Brain pericyte (primary cell): ENCODE measurements at regions not wholly inside any gene's neighbourhood (a gene's known extent, or its start where the extent isn't known, plus 50 kb on each side); places are given as distances from the start of the nearest gene placed in this dataset.

ENCODE experiments used
- DNase-seq: peaks from one replicate; pipeline ENCODE4 v3.0.0-alpha.2; 2012; ENCODE audit warnings: low read depth, low spot score

DNA sequence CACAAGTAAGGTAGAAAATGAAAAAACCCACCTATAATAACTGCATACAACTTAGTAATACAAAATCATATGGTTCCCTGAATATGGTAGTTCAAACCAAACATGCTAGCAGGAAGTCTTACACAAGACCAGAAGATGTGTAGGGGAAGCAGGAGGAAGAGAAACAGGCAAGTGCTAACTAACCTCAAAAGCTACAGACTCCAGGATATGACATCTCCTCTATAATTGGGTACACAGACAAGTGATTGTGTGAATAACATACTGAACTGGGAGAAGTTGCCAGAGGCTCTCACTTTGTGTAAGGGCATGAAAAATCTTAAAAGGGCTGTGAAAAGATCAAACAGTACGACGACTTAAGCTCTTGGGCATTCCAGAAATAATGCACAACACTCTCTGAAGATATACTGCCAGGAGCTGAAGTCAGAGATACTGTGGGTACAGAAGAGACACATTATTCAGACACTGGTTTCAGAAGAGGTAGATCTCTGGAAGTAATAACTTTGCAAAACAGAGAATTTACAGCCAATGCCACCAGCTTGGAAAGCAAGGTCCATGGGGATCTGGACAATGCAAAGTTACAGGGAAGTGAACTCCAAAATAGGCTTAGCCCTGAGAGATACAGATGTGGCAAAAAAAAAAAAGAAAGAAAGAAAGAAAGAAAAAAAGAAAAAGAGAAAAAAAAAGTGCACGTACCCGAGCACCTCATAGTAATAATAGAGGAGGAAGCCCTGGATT, 767.2 kb downstream of the TNS3 start:
- DNase-seq, result no peak

- no peak for DNase-seq
These were observed 769.7 kb downstream of the TNS3 start for GRCh38 chr7:46812101-46812675.

DNA sequence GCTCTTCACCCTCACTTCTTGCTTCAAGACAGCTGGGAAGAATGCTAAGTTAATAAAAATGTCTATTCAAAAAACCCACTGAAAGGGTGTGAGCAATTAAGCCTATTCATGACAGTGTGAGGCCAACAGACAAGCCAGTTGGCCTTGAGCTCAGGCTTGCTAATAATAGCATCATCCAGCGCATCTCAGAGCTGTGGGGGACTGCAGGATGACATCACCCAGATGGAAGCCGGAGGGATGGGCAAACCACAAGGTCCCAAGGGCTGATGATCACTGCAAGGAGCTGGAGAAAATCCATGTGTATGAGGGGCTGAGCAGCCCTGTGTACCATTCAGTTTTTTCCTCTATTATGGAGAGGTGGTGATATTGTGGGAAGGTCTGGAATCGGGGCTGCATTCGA, 770.4 kb downstream of the TNS3 start:
- DNase-seq, result peak; percentile 72

- DNase-seq, result no peak
These were observed 770.9 kb downstream of the TNS3 start for GRCh38 chr7:46810986-46811385.

DNA sequence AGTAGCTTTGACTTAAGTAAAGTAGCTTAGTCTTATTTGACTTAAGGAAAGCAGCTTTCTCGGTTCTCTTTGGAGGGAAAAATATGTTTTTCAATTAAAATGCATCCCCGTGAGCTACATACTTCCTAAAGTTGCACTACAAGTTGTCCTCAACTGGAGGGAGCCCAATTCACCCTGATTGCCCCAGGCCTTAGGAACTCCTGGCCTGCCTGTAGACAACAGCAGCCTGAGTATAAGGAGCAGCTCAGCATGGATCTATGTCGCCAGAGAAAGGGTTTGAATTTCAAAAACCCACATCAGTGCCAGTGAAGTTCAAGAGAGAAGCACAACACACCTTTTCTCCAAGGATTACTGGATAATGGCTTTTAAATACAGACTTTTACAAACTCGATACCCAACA, 772.0 kb downstream of the TNS3 start:
- no peak for DNase-seq

DNA sequence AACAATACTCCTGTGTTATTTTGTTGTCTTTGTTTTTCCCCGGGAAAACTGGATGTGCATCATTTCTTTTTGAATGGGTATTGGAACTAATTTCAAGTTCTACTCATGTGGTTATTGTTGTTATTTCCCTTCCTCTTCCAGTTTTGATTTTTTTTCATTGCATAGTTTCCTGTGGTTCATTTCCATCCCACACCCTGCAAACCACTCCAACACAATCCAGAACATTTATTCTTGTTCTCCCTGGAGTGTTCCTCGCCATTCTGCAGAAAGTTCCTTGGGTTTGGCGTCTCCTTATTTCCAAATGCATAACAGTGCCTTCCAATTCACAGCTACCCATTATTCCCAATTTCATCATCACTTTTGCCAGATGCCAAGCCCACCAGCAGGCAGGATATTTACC, 775.1 kb downstream of the TNS3 start:
- no peak for DNase-seq

GRCh38 chr7:46802479-46802878, 779.4 kb downstream of the TNS3 start:
- DNase-seq, result no peak

DNA sequence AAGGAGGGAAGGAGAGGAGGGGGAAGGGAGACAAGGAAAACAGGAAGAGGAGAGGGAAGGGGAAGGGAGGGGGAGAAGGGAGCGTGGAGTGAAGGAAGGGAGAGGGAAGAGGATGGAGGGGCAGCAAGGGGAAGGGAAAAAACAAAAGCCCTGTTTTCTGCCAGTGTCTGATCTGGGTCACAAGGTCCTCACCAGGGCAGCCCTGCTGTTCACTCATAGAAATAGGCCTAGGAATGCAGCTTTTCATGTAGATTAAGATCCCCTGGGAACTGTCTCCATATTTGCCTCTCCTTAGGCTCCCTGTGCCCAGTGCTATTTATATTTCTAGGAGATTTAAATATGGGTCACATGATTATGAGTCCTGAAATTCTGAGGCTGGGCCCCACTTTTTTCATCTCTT, 790.7 kb downstream of the TNS3 start:
- no peak for DNase-seq

DNA sequence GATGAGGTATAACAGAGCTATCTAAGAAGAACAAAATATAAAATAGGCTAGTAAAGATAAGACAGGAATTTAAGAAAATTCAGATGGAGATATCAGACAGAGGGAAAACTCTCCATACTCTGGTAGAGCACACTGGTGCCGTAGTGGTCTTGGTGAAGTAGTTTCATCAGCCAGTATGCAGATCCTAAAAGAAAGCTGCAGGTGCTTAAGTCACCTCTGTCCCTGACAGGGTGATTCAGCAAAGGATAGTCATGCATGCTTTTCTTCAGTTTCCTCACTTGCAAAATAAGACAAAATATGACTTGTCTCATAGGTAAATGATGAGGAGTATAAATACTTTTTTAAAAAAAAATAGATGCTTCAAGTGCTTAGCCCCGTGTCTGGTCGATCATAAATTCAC, 794.9 kb downstream of the TNS3 start:
- DNase-seq, result no peak

DNA sequence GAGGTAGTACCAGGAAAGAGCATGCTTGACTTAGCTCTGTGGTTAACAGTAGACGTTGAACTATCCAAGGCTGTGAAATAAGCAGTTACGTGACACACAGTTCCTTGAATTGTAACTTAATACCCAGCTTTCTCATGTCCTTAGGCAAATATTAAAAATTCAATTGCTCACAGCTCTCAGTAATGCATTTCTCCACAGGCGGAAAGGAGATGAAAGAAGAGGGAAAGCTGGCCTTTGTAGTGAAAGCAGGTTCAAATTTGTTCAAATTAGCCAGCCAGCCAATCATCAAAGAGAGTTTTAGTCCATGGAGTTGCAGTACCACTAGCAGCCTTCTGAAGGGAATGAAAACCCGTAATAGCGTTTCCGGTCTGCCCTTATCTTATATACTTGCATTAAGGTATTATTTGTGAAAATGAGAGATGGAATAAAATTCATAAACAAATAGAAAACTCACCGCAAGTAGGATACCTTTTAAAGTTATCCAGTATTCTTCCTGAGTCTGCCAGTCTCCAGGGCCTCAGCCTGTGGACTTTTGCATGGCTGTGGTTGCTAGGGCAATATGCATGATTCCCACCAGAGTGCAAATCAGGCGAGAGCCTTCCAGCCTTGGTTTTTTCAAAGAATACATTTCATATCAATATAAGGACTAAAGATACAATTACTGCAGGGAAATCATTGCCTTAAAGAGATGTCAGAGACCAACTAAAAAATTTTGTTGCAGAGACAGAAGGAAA, 795.5 kb downstream of the TNS3 start:
- DNase-seq, result no peak

GRCh38 chr7:46784732-46785131, 797.2 kb downstream of the TNS3 start:
- DNase-seq, result no peak

- no peak for DNase-seq
These were observed 799.9 kb downstream of the TNS3 start for GRCh38 chr7:46781901-46782439.

- no peak for DNase-seq
These were observed 805.1 kb downstream of the TNS3 start for GRCh38 chr7:46776790-46777189.

DNA sequence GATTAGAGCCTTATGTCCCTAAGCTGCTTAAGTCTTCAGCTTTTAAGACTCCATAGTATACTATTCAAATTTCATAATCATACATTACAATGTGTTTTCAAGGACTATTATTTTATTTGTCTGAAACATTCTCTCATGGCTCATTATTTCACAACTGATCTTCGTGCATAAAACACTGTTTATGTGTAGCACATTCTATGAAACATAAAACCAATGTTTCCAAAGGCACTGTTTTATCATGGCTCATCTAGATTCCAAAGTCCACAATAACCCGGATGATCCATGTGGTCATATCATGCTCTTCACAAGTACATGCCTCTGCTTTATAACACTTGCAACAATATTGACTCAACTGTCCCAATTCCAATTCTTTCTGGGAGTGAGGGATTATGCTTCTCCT, 806.1 kb downstream of the TNS3 start:
- no peak for DNase-seq

DNA sequence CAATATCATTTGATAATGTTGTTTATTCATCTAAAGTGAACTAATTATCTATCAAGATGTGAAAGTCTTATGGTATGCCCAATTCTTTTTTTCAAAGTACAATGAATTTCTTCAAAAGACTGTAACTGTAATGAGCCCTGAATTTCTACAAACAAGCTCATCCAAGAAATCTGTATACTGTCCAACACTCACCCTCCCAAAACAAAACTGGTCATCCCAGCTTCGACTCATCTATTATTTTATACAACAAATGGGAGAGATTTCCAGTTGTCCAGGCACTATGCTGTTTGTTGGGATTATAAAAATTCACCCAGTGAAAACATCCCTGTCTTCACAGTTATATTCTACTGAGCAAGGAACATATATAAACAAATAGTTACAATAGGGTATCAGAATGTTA, 806.9 kb downstream of the TNS3 start:
- DNase-seq, result no peak

GRCh38 chr7:46774515-46774914, 807.4 kb downstream of the TNS3 start:
- DNase-seq, result no peak

DNA sequence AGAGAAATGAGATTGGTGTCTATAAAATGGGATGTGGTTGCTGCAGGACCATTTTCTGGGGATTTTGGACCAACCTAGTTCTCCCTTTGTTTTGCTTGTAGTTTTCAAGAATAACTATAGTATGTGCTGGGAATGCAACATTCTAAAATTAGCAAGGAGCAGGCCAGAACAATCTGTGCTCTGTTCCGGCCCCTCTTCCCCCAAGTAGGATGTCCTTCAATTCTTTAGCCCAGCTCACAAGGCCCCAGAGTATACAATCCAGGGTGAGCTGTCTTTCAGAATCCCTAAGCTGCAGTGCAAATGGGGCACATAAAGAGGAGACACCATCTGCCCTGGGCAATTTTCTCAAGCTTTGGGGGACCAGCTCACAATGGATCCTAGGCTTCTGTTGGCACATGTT, 809.1 kb downstream of the TNS3 start:
- no peak for DNase-seq

DNA sequence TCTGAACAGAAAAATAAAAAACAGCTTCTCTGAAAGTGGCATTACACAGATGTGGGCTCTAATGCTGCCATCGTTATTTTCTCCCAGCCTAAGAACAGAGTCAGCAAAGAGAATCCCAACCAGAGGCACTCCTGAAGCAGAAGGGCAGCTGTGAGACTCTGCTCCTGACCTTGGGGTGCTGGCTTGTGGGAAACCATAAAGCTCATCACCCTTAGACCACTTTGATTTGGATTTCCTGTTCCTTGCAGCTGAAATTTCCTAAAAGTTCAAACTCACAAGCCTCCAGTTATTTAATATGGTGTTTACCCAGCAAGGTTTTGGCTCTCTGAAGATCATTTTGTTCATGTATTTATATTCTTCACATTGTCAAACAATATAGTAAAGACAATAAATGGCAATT, 814.8 kb downstream of the TNS3 start:
- no peak for DNase-seq

DNA sequence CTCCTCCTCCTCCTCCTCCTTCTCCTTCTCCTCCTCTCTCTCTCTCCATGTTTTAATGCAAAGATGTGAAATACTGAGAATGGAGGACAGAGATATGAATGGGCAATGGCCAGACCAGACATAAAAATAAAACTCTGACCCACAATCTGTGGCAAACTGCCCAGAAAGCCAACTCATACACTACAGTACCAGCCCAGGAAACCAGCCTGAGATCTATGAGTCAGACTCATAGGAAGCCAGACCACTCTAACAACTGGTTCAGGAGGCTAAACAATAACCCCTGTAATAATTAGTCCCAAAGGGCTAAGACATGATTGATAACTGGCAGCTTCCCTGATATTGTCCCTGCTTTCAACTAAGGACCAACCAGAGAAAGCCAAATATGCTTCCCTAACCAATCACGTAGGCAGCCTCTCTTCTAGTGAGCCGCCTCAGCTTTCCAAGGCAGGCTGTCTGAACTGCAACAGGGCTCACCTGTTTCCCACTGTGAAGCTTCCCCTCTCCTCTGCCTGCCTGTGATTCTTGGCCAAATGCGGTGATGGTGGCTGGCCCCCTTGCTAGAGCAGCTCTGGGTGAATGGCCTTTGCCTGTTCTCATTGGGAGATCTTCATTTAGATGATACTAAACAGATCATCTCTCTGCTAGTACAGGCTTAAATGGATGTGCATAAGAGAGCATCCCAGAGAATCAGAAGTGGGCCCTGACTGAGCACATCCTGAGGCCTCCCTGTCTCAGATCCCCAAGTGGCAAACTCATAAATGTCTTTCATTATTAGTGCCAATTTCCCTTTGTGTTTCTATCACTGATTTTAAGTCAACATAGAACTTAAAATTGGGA, 817.6 kb downstream of the TNS3 start:
- DNase-seq, result peak; percentile 84

DNA sequence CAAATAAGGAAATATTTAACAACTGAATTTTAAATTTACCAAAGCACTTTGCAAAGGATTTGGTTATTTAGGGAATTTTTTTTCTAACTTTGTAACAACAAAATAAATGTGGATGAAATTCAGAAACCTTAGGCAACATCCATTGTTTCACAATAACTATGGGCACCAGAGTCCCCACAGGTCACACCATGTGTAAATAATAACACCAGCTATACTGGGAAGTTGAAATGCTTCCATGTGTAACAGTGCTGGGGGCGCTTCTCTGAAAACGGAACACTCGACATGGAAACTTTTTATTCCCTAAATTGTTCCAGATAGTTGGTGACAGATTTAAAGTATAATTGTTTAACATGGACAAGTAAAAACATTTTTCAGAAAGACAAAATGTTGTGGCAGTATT, 818.6 kb downstream of the TNS3 start:
- no peak for DNase-seq

GRCh38 chr7:46759711-46760480, 822.0 kb downstream of the TNS3 start:
- no peak for DNase-seq
